Epithelial cell of prostate (primary cell): ENCODE measurements at regions not wholly inside any gene's neighbourhood (a gene's known extent, or its start where the extent isn't known, plus 50 kb on each side); places are given as distances from the start of the nearest gene placed in this dataset.

Experiments
- DNase-seq: peaks from one replicate; pipeline ENCODE4 v3.0.0-alpha.2; 2011; ENCODE audit warnings: low read depth, low spot score
- H3K27ac ChIP-seq: fragments of 450-650 bp; 2 replicates; pipeline ENCODE4 v1.5.1; 2017; ENCODE audit warnings: mild to moderate bottlenecking

GRCh38 chr10:130766071-130766470 lies 545.5 kb downstream of the TCERG1L start:
- H3K27ac ChIP-seq = no peak overlapping the region
- no peak for DNase-seq

GRCh38 chr10:130767116-130767730 lies 544.3 kb downstream of the TCERG1L start:
- DNase-seq = no peak
- H3K27ac ChIP-seq = no peak overlapping the region

GRCh38 chr10:130769146-130770017 lies 542.1 kb downstream of the TCERG1L start:
- DNase-seq = no peak
- no peak overlapping the region for H3K27ac ChIP-seq

GRCh38 chr10:130770018-130770630 lies 541.4 kb downstream of the TCERG1L start:
- no peak overlapping the region for H3K27ac ChIP-seq
- DNase-seq = no peak

- no peak for DNase-seq
- no peak overlapping the region for H3K27ac ChIP-seq
Observed at GRCh38 chr10:130771491-130771946, 540.0 kb downstream of the TCERG1L start.

GRCh38 chr10:130772056-130772455 lies 539.5 kb downstream of the TCERG1L start:
- DNase-seq = no peak

GRCh38 chr10:130772676-130773075 lies 538.8 kb downstream of the TCERG1L start:
- H3K27ac ChIP-seq = no peak overlapping the region
- no peak for DNase-seq

More at GRCh38 chr10:130772056-130772455, 539.5 kb downstream of the TCERG1L start:
- no peak overlapping the region for H3K27ac ChIP-seq

GRCh38 chr10:130773941-130774340 lies 537.6 kb downstream of the TCERG1L start:
- no peak for DNase-seq
- no peak overlapping the region for H3K27ac ChIP-seq

GRCh38 chr10:130774871-130775270 lies 536.6 kb downstream of the TCERG1L start:
- no peak overlapping the region for H3K27ac ChIP-seq
- no peak for DNase-seq

- DNase-seq = no peak
- no peak overlapping the region for H3K27ac ChIP-seq
Observed at GRCh38 chr10:130775311-130775710, 536.2 kb downstream of the TCERG1L start.

- DNase-seq = no peak
- H3K27ac ChIP-seq = no peak overlapping the region
Observed at GRCh38 chr10:130776724-130777123, 534.8 kb downstream of the TCERG1L start.

GRCh38 chr10:130777507-130778165 lies 533.9 kb downstream of the TCERG1L start:
- H3K27ac ChIP-seq = no peak overlapping the region
- no peak for DNase-seq

- DNase-seq = no peak
- no peak overlapping the region for H3K27ac ChIP-seq
Observed at GRCh38 chr10:130778166-130778545, 533.4 kb downstream of the TCERG1L start.

GRCh38 chr10:130780763-130781162 lies 530.8 kb downstream of the TCERG1L start:
- H3K27ac ChIP-seq = no peak overlapping the region
- DNase-seq = no peak

- no peak overlapping the region for H3K27ac ChIP-seq
- no peak for DNase-seq
Observed at GRCh38 chr10:130781206-130781605, 530.3 kb downstream of the TCERG1L start.

GRCh38 chr10:130781623-130782022 lies 529.9 kb downstream of the TCERG1L start:
- H3K27ac ChIP-seq = no peak overlapping the region
- DNase-seq = no peak

- H3K27ac ChIP-seq = no peak overlapping the region
- DNase-seq = no peak
Observed at GRCh38 chr10:130782467-130782866, 529.1 kb downstream of the TCERG1L start.

- no peak overlapping the region for H3K27ac ChIP-seq
- no peak for DNase-seq
Observed at GRCh38 chr10:130784326-130784725, 527.2 kb downstream of the TCERG1L start.

- no peak for DNase-seq
- H3K27ac ChIP-seq = no peak overlapping the region
Observed at GRCh38 chr10:130786365-130786966, 525.1 kb downstream of the TCERG1L start.

GRCh38 chr10:130787243-130787642 lies 524.3 kb downstream of the TCERG1L start:
- H3K27ac ChIP-seq = no peak overlapping the region
- DNase-seq = no peak
